NB4 (cell line): ENCODE measurements at regions not wholly inside any gene's neighbourhood (a gene's known extent, or its start where the extent isn't known, plus 50 kb on each side); places are given as distances from the start of the nearest gene placed in this dataset.
"Not testable (repeated sequence)": the region's sequence is repeated elsewhere in the genome, so short reads cannot be mapped to it uniquely, and the experiment has no call there.

Experiments used
- DNase-seq: peaks from one replicate; pipeline ENCODE4 v3.0.0; 2010; ENCODE audit warnings: low read depth
- H3K4me3 ChIP-seq: one replicate; pipeline ENCODE4 v1.5.1; 2011; ENCODE audit warnings: mild to moderate bottlenecking, low read depth, low read length, moderate library complexity
- CTCF ChIP-seq: IDR thresholded peaks from one replicate; pipeline ENCODE4 v1.5.1; 2012; ENCODE audit warnings: low read depth, low read length
- MAX ChIP-seq: IDR thresholded peaks from 2 replicates; pipeline ENCODE4 v1.6.1; 2011; ENCODE audit warnings: low read depth, low read length
- MYC ChIP-seq: IDR thresholded peaks from 2 replicates; pipeline ENCODE4 v1.6.1; 2011; ENCODE audit warnings: low read depth, low read length
- POLR2A ChIP-seq: IDR thresholded peaks from 2 replicates; pipeline ENCODE4 v1.6.1; 2011; ENCODE audit warnings: mild to moderate bottlenecking; ENCODE audit not compliant: insufficient read length; ENCODE audit errors: extremely low read depth

- no peak overlapping the region for H3K4me3 ChIP-seq
- TF ChIP-seq CTCF: no peak
- no peak for TF ChIP-seq MAX
- no peak for TF ChIP-seq MYC
- TF ChIP-seq POLR2A: no peak
- no peak for DNase-seq
These were observed 113.6 kb upstream of the ZFP64 start for GRCh38 chr20:52305024-52305645.

GRCh38 chr20:52303281-52303950 is 111.8 kb upstream of the ZFP64 start:
- TF ChIP-seq MAX (no peak), MYC (no peak), CTCF (no peak), POLR2A (no peak)
- no peak for DNase-seq

GRCh38 chr20:52302736-52303135 is 111.2 kb upstream of the ZFP64 start:
- no peak overlapping the region for H3K4me3 ChIP-seq
- no peak for DNase-seq
- TF ChIP-seq POLR2A (no peak), MAX (no peak)

More at GRCh38 chr20:52303281-52303950, 111.8 kb upstream of the ZFP64 start:
- no peak overlapping the region for H3K4me3 ChIP-seq

- H3K4me3 ChIP-seq, DNase-seq: not testable (repeated sequence)
These were observed 110.5 kb upstream of the ZFP64 start for GRCh38 chr20:52302051-52302450.

- no peak overlapping the region for H3K4me3 ChIP-seq
- no peak for DNase-seq
These were observed 104.0 kb upstream of the ZFP64 start for GRCh38 chr20:52295556-52295955.

GRCh38 chr20:52294106-52294628 is 102.6 kb upstream of the ZFP64 start:
- TF ChIP-seq MAX: no peak
- no peak for TF ChIP-seq CTCF
- no peak for TF ChIP-seq POLR2A
- no peak for TF ChIP-seq MYC
- no peak for DNase-seq

More at GRCh38 chr20:52295556-52295955, 104.0 kb upstream of the ZFP64 start:
- TF ChIP-seq MYC: no peak

GRCh38 chr20:52291109-52291508 is 99.5 kb upstream of the ZFP64 start:
- DNase-seq: no peak
- TF ChIP-seq POLR2A (no peak), CTCF (no peak), MYC (no peak), MAX (no peak)
- no peak overlapping the region for H3K4me3 ChIP-seq

More at GRCh38 chr20:52294106-52294628, 102.6 kb upstream of the ZFP64 start:
- no peak overlapping the region for H3K4me3 ChIP-seq
